Pons (tissue), 1 donor: ENCODE measurements at regions not wholly inside any gene's neighbourhood (a gene's known extent, or its start where the extent isn't known, plus 50 kb on each side); places are given as distances from the start of the nearest gene placed in this dataset.
A peak's percentile ranks its signal among the peaks of the same experiment; 100 is the strongest.
"Not testable (repeated sequence)": the region's sequence is repeated elsewhere in the genome, so short reads cannot be mapped to it uniquely, and the experiment has no call there.

ENCODE experiments used
- DNase-seq: peaks from one replicate; pipeline ENCODE4 v3.0.0-alpha.2; 2016; ENCODE audit warnings: low spot score

DNA sequence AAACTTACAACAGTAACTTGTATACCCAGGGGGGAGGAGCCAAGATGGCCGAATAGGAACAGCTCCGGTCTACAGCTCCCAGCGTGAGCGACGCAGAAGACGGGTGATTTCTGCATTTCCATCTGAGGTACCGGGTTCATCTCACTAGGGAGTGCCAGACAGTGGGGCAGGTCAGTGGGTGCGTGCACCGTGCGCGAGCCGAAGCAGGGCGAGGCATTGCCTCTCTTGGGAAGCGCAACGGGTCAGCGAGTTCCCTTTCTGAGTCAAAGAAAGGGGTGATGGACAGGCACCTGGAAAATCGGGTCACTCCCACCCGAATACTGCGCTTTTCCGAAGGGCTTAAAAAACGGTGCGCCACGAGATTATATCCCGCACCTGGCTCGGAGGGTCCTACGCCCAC is 278.8 kb downstream of the FAM47B start:
- DNase-seq: not testable (repeated sequence)

- DNase-seq: no peak
Observed at GRCh38 chrX:35244088-35244741, 301.6 kb downstream of the FAM47B start.

DNA sequence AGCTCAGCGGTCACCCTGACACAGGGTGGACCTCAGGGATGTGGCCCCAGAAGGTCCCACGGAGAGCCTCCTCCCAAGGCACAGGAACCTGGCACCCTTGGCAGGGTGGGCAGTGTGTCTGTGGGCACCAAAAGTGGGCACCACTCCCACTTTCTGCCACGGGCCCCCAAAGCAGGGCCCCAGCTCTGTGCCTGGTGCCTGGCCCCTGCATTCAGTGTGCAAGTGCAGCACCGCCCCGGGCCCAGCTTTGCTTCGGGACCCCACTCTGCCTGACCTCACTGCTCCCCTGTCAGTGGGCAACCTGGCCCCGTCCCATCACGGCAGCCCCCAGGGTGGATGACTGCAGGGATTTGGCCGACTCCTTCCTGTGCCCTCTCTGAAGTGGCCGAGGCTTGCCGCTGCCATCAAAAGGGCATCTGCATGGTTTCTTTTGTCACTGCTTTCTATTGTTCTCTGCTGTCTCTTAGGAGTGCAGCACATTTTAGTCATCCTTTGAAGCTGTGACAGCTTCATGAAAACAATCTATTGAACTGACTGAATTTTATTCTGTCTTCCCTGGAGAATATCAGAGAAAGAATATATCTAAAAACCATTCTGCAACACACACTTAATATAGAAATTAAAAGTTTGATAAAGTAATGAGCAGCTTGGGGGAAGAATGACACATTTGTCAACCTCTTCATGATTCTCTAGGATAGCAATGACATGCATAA is 302.4 kb downstream of the FAM47B start:
- DNase-seq: no peak

- DNase-seq: no peak
Observed at GRCh38 chrX:35251226-35251625, 308.6 kb downstream of the FAM47B start.

GRCh38 chrX:35276115-35276514 is 333.5 kb downstream of the FAM47B start:
- no peak for DNase-seq

DNA sequence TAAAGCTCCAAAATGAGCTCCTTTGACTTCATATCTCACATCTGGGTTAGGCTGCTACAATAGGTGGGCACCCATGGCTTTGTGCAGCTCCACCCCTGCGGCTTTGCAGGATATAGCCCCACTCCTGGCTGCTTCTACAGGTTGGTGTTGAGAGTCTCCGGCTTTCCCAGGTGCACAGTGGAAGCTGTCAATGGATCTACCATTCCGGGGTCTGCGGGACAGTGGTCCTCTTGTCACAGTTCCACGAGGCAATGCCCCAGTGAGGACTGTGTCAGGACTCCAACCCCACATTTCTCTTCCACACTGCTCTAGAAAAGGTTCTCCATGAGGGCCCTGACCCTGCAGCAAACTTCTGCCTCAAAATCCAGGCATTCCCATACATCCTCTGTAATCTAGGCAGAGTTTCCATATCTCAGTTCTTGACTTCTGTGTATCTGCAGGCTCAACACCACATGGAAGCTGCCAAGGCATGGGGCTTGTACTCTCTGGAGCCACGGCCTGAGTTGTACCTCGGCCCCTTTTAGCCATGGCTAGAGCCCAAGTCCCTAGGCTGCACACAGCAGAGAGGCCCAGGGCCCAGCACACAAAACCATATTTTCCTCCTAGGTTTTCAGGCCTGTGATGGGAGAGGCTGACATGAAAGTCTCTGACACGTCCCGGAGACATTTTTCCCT is 342.8 kb downstream of the FAM47B start:
- DNase-seq: no peak

- no peak for DNase-seq
Observed at GRCh38 chrX:35288657-35289056, 346.1 kb downstream of the FAM47B start.

GRCh38 chrX:35289952-35290351 is 347.4 kb downstream of the FAM47B start:
- DNase-seq: no peak

DNA sequence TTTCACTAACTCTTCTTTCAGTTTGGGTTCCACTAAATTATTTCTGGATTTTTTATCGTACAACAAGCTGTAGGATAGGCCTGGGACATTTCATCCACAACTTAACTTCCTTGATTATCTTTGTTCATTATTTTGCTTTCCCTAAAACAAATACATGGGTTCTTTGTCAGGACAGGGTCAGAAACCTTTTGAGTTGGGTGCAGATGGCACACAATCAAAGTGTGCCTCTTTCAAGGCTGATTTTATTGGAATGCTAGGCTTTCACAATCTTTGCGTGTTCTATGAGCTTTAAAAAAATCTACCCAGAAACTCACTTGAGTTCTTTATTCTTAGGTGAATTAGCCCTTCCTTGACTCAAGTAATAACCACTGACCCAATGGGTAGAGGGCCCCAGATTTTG is 348.4 kb downstream of the FAM47B start:
- no peak for DNase-seq

- no peak for DNase-seq
Observed at GRCh38 chrX:35292522-35292921, 349.9 kb downstream of the FAM47B start.

DNA sequence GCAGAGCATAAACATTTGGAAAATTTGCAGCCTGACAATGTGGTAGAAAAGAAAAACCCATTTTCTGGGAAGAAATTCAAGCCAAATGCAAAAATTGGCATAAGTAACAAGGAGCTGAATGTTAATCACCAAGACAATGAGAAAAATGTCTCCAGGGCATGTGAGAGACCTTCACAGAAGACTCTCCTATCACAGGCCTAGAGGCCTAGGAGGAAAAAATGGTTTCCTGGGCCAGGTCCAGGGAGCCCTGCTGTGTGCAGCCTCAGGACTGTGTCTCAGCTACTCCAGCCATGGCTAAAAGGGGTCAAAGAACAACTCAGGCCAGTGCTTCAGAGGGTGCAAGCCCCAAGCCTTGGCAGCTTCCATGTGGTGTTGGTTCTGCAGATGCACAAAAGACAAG is 362.4 kb downstream of the FAM47B start:
- DNase-seq: not testable (repeated sequence)

DNA sequence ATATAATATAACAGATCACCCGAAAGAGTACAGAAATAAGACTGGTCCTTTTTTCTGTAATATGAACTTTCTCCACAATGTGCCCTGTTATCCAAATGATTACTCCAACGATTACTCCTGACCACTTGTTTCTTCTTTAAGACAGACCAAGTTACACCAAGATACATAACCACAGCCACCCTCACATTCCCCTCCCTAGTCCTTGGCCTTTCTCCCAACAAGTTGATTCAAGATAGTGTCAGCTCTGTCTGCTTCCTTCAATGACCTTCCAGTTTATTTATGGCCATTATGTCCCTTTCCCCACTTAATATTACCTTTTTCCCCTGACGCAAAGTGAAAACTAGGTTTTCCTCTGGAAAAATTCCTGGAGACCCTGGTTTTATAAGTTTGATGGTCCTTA is 397.2 kb downstream of the FAM47B start:
- no peak for DNase-seq

DNA sequence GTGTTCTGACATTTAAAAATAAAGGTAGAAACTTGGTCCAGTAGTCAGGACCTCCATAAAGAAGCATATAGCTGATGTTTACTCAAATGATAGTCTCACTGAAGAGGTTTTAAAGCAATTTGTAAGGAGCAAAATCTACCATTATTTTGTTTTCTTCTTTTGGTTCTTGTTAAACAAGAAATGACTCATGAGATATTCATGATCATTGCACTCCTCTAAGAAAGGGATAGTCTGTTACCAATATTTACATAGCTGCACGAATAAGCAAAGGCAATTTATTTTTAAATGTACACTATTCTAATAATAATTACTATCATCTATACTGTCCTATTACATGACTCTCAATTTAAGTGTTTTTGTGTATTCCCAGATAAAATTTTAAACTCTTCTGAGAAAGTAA is 397.9 kb downstream of the FAM47B start:
- no peak for DNase-seq

DNA sequence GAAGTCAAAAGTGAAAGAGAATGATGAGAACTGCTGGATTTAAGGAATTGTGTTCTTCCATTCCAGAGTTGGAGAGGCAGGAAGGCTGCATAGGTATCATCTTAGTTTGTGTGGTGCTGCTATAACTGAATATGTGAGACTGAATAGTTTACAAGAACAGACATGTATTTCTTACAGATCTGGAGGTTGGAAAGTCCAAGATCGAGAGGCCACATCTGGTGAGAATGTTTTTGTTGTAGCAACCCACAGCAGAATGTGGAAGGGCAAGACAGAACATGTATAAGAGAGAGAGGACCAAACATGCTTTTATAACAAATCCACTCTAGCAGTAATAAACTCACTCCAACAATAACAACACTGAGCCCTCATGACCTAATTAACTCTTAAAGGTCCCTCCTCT is 408.6 kb downstream of the FAM47B start:
- DNase-seq: no peak

- DNase-seq: no peak
Observed at GRCh38 chrX:35351795-35352483, 409.3 kb downstream of the FAM47B start.

- DNase-seq: no peak
Observed at GRCh38 chrX:35357656-35358055, 415.1 kb downstream of the FAM47B start.

DNA sequence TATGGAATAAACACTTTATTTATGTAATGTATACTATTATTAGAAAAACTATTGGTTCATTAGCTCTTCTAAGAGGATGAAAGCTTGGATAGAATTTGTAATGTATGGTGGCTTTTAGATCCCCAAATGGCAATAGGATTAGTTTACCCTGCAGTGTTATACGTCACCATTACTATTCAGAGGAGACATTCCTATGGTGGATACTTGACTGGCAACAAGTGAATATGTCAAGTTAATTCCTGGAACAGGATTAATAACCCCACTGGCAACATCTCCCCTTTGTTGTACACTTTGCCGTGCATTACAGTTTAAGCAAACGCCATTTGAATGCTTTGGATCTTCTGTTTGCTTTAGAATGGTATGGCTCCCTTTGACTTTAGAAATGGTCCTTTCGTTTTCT is 420.3 kb downstream of the FAM47B start:
- no peak for DNase-seq

DNA sequence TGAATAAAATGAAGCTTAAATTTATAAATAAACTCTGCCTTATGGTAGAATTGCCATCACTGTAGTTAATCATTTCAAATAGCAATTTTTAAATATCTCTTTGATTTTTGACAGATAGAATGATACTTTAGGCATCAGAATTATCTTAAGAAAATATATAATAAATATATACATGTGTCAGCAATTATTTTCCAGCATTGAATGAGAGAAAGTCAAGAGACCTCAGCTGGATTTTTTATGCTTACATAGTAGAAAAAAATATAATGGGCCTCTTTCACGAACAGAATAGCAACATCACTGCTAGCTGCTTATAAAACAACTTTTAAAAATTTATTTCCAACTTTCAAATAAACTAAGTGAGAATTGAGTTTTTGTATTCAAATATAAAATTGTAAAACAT is 424.0 kb upstream of the MAGEB16 start:
- no peak for DNase-seq

GRCh38 chrX:35380808-35381700 is 417.1 kb upstream of the MAGEB16 start:
- DNase-seq: peak; percentile 2

GRCh38 chrX:35381709-35382108 is 416.4 kb upstream of the MAGEB16 start:
- DNase-seq: not testable (repeated sequence)

DNA sequence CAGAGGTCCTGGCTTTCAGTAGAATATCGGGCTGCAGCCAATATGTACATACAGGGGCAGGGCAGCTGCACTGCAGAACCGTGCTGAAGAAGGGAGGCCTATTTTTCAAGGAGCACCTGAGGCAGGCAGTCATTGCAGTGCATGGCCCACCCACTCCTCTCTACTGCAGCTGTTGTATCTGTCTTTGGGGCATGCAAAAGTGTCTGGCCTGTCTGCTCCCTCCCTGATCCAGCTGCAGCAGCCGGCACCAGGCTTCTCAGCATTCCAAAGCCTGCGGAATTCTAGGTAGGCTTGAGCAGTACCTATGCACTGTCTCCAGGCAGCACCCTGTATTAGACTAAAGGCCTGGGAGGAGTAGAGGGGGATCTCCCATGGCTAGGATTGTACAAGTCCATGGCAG is 415.2 kb upstream of the MAGEB16 start:
- no peak for DNase-seq

DNA sequence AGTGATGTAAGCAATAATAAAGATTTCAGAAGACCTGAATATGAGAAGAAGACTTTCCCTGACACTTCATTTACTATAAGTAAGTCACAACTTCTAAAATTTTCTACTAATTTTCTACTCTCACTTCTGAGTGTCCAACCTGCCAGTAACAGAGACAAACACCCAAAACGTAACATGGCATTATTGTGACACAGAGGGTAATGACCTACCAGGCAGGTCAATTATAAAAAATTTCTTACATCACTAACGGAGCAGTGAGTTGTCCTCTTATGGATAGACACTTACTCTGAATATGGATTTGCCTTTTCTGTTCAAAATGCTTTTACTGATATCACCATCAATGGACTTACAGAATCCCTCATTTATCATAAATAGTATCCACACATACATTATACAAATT is 405.9 kb upstream of the MAGEB16 start:
- DNase-seq: no peak
